ENCODE measurements at regions not wholly inside any gene's neighbourhood (a gene's known extent, or its start where the extent isn't known, plus 50 kb on each side); places are given as distances from the start of the nearest gene placed in this dataset.

DNA sequence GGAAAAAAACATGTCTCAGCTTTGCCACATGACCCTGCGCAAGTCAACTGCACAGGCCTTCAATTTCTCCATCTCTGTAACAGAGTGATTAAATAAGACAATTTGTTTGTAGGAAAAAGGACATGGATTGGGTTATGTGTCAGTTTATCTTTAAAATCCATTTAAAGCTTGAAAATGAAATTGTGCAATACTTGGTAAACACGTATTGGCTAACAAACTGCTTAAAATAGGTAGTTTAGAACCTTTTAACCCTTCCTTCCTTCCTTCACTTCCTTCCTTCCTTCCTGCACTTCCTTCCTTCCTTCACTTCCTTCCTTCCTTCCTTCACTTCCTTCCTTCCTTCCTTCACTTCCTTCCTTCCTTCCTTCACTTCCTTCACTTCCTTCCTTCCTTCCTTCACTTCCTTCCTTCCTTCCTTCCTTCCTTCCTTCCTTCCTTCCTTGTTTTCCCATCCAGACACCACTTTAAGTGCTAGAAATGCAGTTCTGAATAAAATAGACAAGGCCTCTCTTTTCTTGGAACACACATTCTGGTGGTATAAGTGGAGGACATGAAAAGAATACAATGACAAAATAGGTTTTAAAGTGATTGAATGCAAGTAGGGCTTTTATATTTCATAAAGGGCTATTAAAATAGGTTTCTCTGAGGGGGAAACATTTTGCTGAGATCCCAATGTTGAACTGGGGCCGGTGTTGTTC, 130.2 kb upstream of the TP63 start:
- DNase-seq (ENCODE audit: low read depth in 2 of 2) = no peak
- Histone ChIP-seq H3K4me2 (ENCODE audit: extremely low read depth, insufficient read depth, low read length) (no peak overlapping the region), H3K9ac (ENCODE audit: insufficient read depth, low read length) (no peak overlapping the region), H3K4me3 (replicated peaks in 1 of 4; ENCODE audit: control extremely low read depth in 1 of 4, insufficient read depth in 1 of 4, low read depth in 3 of 4, low read length in 4 of 4) (no peak overlapping the region), H2AFZ (ENCODE audit: low read length) (no peak overlapping the region), H3K79me2 (ENCODE audit: control insufficient read depth, insufficient read depth, low read length) (no peaks in the 10 kb centered on the region), H3K27ac (ENCODE audit: insufficient read depth, low read length) (no peak overlapping the region), H4K20me1 (ENCODE audit: control insufficient read depth, extremely low read depth, insufficient read depth, low read length) (no peaks in the 10 kb centered on the region), H3K9me3 (ENCODE audit: control insufficient read depth, insufficient read depth, low read depth, low read length) (no peaks in the 10 kb centered on the region), H3K36me3 (ENCODE audit: control insufficient read depth, insufficient read depth, low read length) (no peaks in the 10 kb centered on the region), H3K27me3 (ENCODE audit: control insufficient read depth, insufficient read depth, low read length) (no peaks in the 10 kb centered on the region), H3K4me1 (ENCODE audit: control insufficient read depth, extremely low read depth, insufficient read depth, low read length) (no peaks in the 10 kb centered on the region)
- no peak for TF ChIP-seq EZH2 (IDR thresholded peaks at IDR 0.05; ENCODE audit: low read length, missing control alignments)

DNA sequence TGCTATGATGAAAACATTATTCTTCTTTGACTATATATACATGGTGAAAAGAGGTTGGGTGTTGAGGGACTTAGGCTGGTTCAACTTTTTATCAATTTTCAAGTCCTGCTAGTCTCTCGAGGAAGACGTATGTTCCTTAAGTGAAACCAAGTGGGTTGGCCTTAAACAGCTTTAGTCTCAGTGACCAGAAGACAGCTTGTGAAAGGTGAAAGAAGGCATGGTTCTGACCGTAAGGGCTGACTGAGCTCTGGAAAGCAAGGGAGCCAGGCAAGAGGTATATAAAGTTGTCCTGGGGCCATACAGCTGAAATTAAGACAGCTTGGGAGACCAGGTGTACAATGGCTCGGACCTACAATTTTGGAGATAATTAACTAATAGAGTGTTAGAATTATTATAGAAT, 128.9 kb upstream of the TP63 start:
- no peak overlapping the region for H3K9ac ChIP-seq (ENCODE audit: insufficient read depth, low read length)
- DNase-seq (ENCODE audit: low read depth in 2 of 2) = no peak

DNA sequence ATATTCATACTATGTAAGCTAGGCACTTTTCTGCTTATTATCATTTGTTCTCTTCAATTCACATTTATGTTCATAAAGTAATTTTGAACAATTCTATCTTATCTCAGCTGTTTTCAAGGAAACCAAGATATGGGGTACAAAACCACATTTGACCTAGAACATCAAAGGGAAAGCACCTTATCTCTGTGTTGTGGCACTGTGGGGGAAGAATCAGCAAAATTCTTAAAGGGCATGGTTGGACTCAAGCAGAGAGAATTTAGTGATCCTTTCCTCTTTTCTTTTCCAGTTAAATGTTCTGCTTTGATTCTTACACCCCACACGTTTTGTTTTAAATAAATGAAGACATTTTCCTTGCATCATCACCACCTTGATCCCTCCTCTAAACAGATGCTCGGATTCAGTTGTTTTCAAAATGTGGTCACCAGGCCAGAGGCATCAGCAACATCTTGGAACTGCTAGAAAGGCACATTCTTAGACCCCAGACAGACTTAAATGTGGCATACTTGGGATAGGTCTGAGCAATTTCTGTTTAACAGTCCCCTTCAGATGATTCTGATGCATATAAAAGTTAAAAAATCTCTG, 128.4 kb upstream of the TP63 start:
- no peaks in the 10 kb centered on the region for H3K27me3 ChIP-seq (ENCODE audit: control insufficient read depth, insufficient read depth, low read length)
- H3K9me3 ChIP-seq (ENCODE audit: control insufficient read depth, insufficient read depth, low read depth, low read length) = no peaks in the 10 kb centered on the region
- H3K4me2 ChIP-seq (ENCODE audit: extremely low read depth, insufficient read depth, low read length) = no peak overlapping the region
- no peak overlapping the region for H3K4me3 ChIP-seq (replicated peaks in 1 of 4; ENCODE audit: control extremely low read depth in 1 of 4, insufficient read depth in 1 of 4, low read depth in 3 of 4, low read length in 4 of 4)
- H3K36me3 ChIP-seq (ENCODE audit: control insufficient read depth, insufficient read depth, low read length) = no peaks in the 10 kb centered on the region
- no peak overlapping the region for H3K27ac ChIP-seq (ENCODE audit: insufficient read depth, low read length)
- no peaks in the 10 kb centered on the region for H4K20me1 ChIP-seq (ENCODE audit: control insufficient read depth, extremely low read depth, insufficient read depth, low read length)
- no peak for TF ChIP-seq EZH2 (IDR thresholded peaks at IDR 0.05; ENCODE audit: low read length, missing control alignments)
- TF ChIP-seq, protein P1, sequence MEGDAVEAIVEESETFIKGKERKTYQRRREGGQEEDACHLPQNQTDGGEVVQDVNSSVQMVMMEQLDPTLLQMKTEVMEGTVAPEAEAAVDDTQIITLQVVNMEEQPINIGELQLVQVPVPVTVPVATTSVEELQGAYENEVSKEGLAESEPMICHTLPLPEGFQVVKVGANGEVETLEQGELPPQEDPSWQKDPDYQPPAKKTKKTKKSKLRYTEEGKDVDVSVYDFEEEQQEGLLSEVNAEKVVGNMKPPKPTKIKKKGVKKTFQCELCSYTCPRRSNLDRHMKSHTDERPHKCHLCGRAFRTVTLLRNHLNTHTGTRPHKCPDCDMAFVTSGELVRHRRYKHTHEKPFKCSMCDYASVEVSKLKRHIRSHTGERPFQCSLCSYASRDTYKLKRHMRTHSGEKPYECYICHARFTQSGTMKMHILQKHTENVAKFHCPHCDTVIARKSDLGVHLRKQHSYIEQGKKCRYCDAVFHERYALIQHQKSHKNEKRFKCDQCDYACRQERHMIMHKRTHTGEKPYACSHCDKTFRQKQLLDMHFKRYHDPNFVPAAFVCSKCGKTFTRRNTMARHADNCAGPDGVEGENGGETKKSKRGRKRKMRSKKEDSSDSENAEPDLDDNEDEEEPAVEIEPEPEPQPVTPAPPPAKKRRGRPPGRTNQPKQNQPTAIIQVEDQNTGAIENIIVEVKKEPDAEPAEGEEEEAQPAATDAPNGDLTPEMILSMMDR (conservative IDR thresholded peaks at IDR 0.05 in 1 of 2, IDR thresholded peaks at IDR 0.05 in 1 of 2; ENCODE audit: low read depth in 1 of 2, low read length in 2 of 2) = no peak
- H3K9ac ChIP-seq (ENCODE audit: insufficient read depth, low read length) = no peak overlapping the region
- no peaks in the 10 kb centered on the region for H3K4me1 ChIP-seq (ENCODE audit: control insufficient read depth, extremely low read depth, insufficient read depth, low read length)
- no peak for DNase-seq (ENCODE audit: low read depth in 2 of 2)
- no peak overlapping the region for H2AFZ ChIP-seq (ENCODE audit: low read length)
- no peaks in the 10 kb centered on the region for H3K79me2 ChIP-seq (ENCODE audit: control insufficient read depth, insufficient read depth, low read length)

More for the DNA sequence above, 128.9 kb upstream of the TP63 start:
- H4K20me1 ChIP-seq (ENCODE audit: control insufficient read depth, extremely low read depth, insufficient read depth, low read length) = no peaks in the 10 kb centered on the region
- H3K79me2 ChIP-seq (ENCODE audit: control insufficient read depth, insufficient read depth, low read length) = no peaks in the 10 kb centered on the region
- H2AFZ ChIP-seq (ENCODE audit: low read length) = no peak overlapping the region
- no peaks in the 10 kb centered on the region for H3K4me1 ChIP-seq (ENCODE audit: control insufficient read depth, extremely low read depth, insufficient read depth, low read length)
- H3K36me3 ChIP-seq (ENCODE audit: control insufficient read depth, insufficient read depth, low read length) = no peaks in the 10 kb centered on the region
- no peak overlapping the region for H3K4me2 ChIP-seq (ENCODE audit: extremely low read depth, insufficient read depth, low read length)
- H3K27ac ChIP-seq (ENCODE audit: insufficient read depth, low read length) = no peak overlapping the region
- H3K27me3 ChIP-seq (ENCODE audit: control insufficient read depth, insufficient read depth, low read length) = no peaks in the 10 kb centered on the region
- TF ChIP-seq, protein P1 (conservative IDR thresholded peaks at IDR 0.05 in 1 of 2, IDR thresholded peaks at IDR 0.05 in 1 of 2; ENCODE audit: low read depth in 1 of 2, low read length in 2 of 2) = no peak
- TF ChIP-seq EZH2 (IDR thresholded peaks at IDR 0.05; ENCODE audit: low read length, missing control alignments) = no peak
- no peaks in the 10 kb centered on the region for H3K9me3 ChIP-seq (ENCODE audit: control insufficient read depth, insufficient read depth, low read depth, low read length)
- H3K4me3 ChIP-seq (replicated peaks in 1 of 4; ENCODE audit: control extremely low read depth in 1 of 4, insufficient read depth in 1 of 4, low read depth in 3 of 4, low read length in 4 of 4) = no peak overlapping the region
